GM12878 (cell line): ENCODE measurements at regions not wholly inside any gene's neighbourhood (a gene's known extent, or its start where the extent isn't known, plus 50 kb on each side); places are given as distances from the start of the nearest gene placed in this dataset.

Experiments
- ATAC-seq: fragments of 200-7000 bp; cut with Tn5 transposase; 3 replicates; pipeline ENCODE4 v1.9.1; 2020; ENCODE audit warnings: mild to moderate bottlenecking, moderate library complexity
- BruUV-seq: library from RNA; stranded (reverse); fragments of 400-500 nt; replicated peaks from 2 replicates; lab custom pipeline; 2021; lab: Mats Ljungman, UMichigan
- CTCF ChIA-PET: fragments of 300-600 bp; sonication (Branson Sonifier 250); formaldehyde crosslinking; extraction: SDS; loops from one replicate; lab custom pipeline; 2021; ENCODE audit warnings: inconsistent platforms; lab: Yijun Ruan, JAX
- POLR2A ChIA-PET: fragments of 350-600 bp; formaldehyde crosslinking; extraction: SDS; loops from one replicate; lab custom pipeline; 2021; ENCODE audit warnings: inconsistent platforms; lab: Charles Lee
- RAD21 ChIA-PET: fragments of 300-600 bp; sonication (Branson Sonifier 250); formaldehyde crosslinking; loops from one replicate; lab custom pipeline; 2023; ENCODE audit warnings: antibody characterized with exemption; ENCODE audit not compliant: unreplicated experiment; lab: Charles Lee
- SMC1A ChIA-PET: fragments of 300-600 bp; sonication (Branson Sonifier 250); formaldehyde crosslinking; loops from one replicate; lab custom pipeline; 2023; ENCODE audit not compliant: unreplicated experiment, uncharacterized antibody; lab: Charles Lee
- DNase-seq: peaks from one replicate; pipeline ENCODE4 v3.0.0-alpha.2; 2011; ENCODE audit warnings: low read depth, low spot score
- FAIRE-seq: peaks from 3 replicates; lab custom pipeline; 2011; peaks lifted over from hg19 to GRCh38; lab: Jason Lieb, UNC
- H2AFZ ChIP-seq: 2 replicates; pipeline ENCODE4 v1.6.0; 2011; ENCODE audit warnings: low read depth, low read length, control low read depth; ENCODE audit not compliant: control insufficient read depth
- H3K27ac ChIP-seq: 2 replicates; pipeline ENCODE4 v1.5.1; 2011; ENCODE audit warnings: control low read depth; ENCODE audit not compliant: control insufficient read depth, insufficient read depth
- H3K27me3 ChIP-seq, 2 experiments: replicated peaks in 1 of 2; 2 replicates each; pipeline versions ENCODE4 v1.6.0 to v1.6.1; 2011; ENCODE audit warnings: low read length in 1 of 2; ENCODE audit not compliant: control insufficient read depth in 2 of 2, insufficient read depth in 2 of 2
- H3K36me3 ChIP-seq, 2 experiments: 2 replicates each; pipeline ENCODE4 v1.5.1; 2011; ENCODE audit warnings: low read length in 1 of 2; ENCODE audit not compliant: control insufficient read depth in 2 of 2, insufficient read depth in 2 of 2
- H3K4me1 ChIP-seq: 2 replicates; pipeline ENCODE4 v1.6.1; 2011; ENCODE audit warnings: mild to moderate bottlenecking, low read length, moderate library complexity, mixed read lengths; ENCODE audit not compliant: control insufficient read depth, insufficient read depth
- H3K4me2 ChIP-seq: 2 replicates; pipeline ENCODE4 v1.6.0; 2011; ENCODE audit warnings: control low read depth; ENCODE audit not compliant: control insufficient read depth, insufficient read depth
- H3K4me3 ChIP-seq: fragments of 200-600 bp; sonication (generic); 2 replicates; pipeline ENCODE4 v1.5.1; 2016
- H3K79me2 ChIP-seq: 2 replicates; pipeline ENCODE4 v1.6.0; 2011; ENCODE audit warnings: low read length; ENCODE audit not compliant: control insufficient read depth, insufficient read depth
- H3K9ac ChIP-seq: 2 replicates; pipeline ENCODE4 v1.8.0; 2011; ENCODE audit warnings: low read length, control low read depth, mixed read lengths; ENCODE audit not compliant: control insufficient read depth, insufficient read depth
- H3K9me3 ChIP-seq: replicated peaks from 3 replicates; pipeline ENCODE4 v1.5.1; 2011; ENCODE audit warnings: mild to moderate bottlenecking, low read length; ENCODE audit not compliant: control insufficient read depth, insufficient read depth
- H4K20me1 ChIP-seq: 2 replicates; pipeline ENCODE4 v1.6.0; 2011; ENCODE audit not compliant: control insufficient read depth, insufficient read depth
- ATF3 ChIP-seq: IDR thresholded peaks from 2 replicates; pipeline ENCODE4 v1.6.1; 2011; ENCODE audit warnings: low read depth, mild to moderate bottlenecking, low read length, moderate library complexity, borderline replicate concordance; ENCODE audit errors: extremely low read depth
- BCL11A ChIP-seq: IDR thresholded peaks from 2 replicates; pipeline ENCODE4 v1.6.1; 2011; ENCODE audit warnings: low read depth, low read length
- CHD2 ChIP-seq: IDR thresholded peaks from 2 replicates; pipeline ENCODE4 v1.6.1; 2011; ENCODE audit warnings: low read depth, low read length, improper control_type of control experiment, borderline replicate concordance
- EGR1 ChIP-seq, 2 experiments: IDR thresholded peaks; 1 replicate in 1 of 2; 2 replicates in 1 of 2; pipeline ENCODE4 v1.6.1; 2011 to 2012; ENCODE audit warnings: low read depth in 2 of 2, low read length in 2 of 2, borderline replicate concordance in 1 of 2, mild to moderate bottlenecking in 1 of 2, moderate library complexity in 1 of 2
- HDGF ChIP-seq: fragments of 450-650 bp; IDR thresholded peaks from 2 replicates; pipeline ENCODE4 v1.6.1; 2016; ENCODE audit warnings: antibody characterized with exemption
- IKZF1 ChIP-seq: fragments of 450-650 bp; conservative IDR thresholded peaks from 2 replicates; pipeline ENCODE4 v1.6.1; 2017; ENCODE audit warnings: antibody characterized with exemption, mild to moderate bottlenecking
- IKZF2 ChIP-seq, 2 experiments: fragments of 450-650 bp; IDR thresholded peaks; 2 replicates each; pipeline ENCODE4 v1.6.1; 2017; ENCODE audit warnings: mild to moderate bottlenecking in 2 of 2, moderate library complexity in 2 of 2
- JUND ChIP-seq: IDR thresholded peaks from 2 replicates; pipeline ENCODE4 v1.6.1; 2012; ENCODE audit warnings: low read depth, mild to moderate bottlenecking, low read length, improper control_type of control experiment, moderate library complexity
- MLLT1 ChIP-seq: fragments of 450-650 bp; IDR thresholded peaks from 2 replicates; pipeline ENCODE4 v1.6.1; 2016; ENCODE audit warnings: mild to moderate bottlenecking
- NFYA ChIP-seq: IDR thresholded peaks from 2 replicates; pipeline ENCODE4 v1.6.1; 2011; ENCODE audit warnings: low read depth, mild to moderate bottlenecking, low read length, improper control_type of control experiment, borderline replicate concordance
- NR2C1 ChIP-seq: fragments of 450-650 bp; IDR thresholded peaks from 2 replicates; pipeline ENCODE4 v1.6.1; 2017; ENCODE audit warnings: antibody characterized with exemption, mild to moderate bottlenecking, moderate library complexity
- RBBP5 ChIP-seq: fragments of 200-600 bp; sonication (generic); conservative IDR thresholded peaks from 2 replicates; pipeline ENCODE4 v1.6.1; 2016
- RUNX3 ChIP-seq: IDR thresholded peaks from 2 replicates; pipeline ENCODE4 v1.6.1; 2012; ENCODE audit warnings: low read length, inconsistent platforms
- TARDBP ChIP-seq: IDR thresholded peaks from 2 replicates; pipeline ENCODE4 v1.6.1; 2016; ENCODE audit warnings: borderline replicate concordance
- TCF3 ChIP-seq: IDR thresholded peaks from 2 replicates; pipeline ENCODE4 v1.6.1; 2012; ENCODE audit warnings: low read depth, mild to moderate bottlenecking, low read length, borderline replicate concordance; ENCODE audit not compliant: insufficient read depth
- YBX1 ChIP-seq: fragments of 450-650 bp; IDR thresholded peaks from 2 replicates; pipeline ENCODE4 v1.6.1; 2016; ENCODE audit warnings: antibody characterized with exemption
- ZBTB33 ChIP-seq: fragments of 450-650 bp; IDR thresholded peaks from 2 replicates; pipeline ENCODE4 v1.6.1; 2017; ENCODE audit warnings: mild to moderate bottlenecking
- WGBS: methylation state at CpG from one replicate; pipeline ENCODE4 v1.1.6; 2016; ENCODE audit warnings: low lambda C conversion rate; ENCODE audit not compliant: insufficient replicate concordance, insufficient coverage; ENCODE audit errors: missing lambda C conversion rate; 5-methylcytosine and 5-hydroxymethylcytosine counted together
- in situ Hi-C: fragments of 300-500 bp; cut with MboI; formaldehyde crosslinking; loops from 9 replicates; pipeline ENCODE4 v1.14.3; 2018; ENCODE audit warnings: mixed read lengths
- intact Hi-C: fragments of 100-400 bp; cut with micrococcal nuclease; formaldehyde crosslinking; loops from one replicate; pipeline ENCODE4 v1.14.2; 2022; ENCODE audit not compliant: unreplicated experiment

- no peak overlapping the region for H3K4me2 ChIP-seq
- no peaks in the 10 kb centered on the region for H3K36me3 ChIP-seq
- in situ Hi-C loops (no loop called here), intact Hi-C loops (no loop called here)
- ChIA-PET RAD21 (no interaction called here), CTCF (no interaction called here), SMC1A (no interaction called here), POLR2A (no interaction called here)
- H2AFZ ChIP-seq: no peak overlapping the region
- DNase-seq (no peak), FAIRE-seq (no peak), ATAC-seq (no peak)
- no TSS peak for BruUV-seq
- H4K20me1 ChIP-seq: no peaks in the 10 kb centered on the region
- TF ChIP-seq RBBP5 (no peak), JUND (no peak), IKZF1 (no peak), NFYA (no peak), EGR1 (IDR thresholded peaks at IDR 0.05; ENCODE audit: borderline replicate concordance in 1 of 2, low read depth in 2 of 2, low read length in 2 of 2) (no peak), YBX1 (no peak), CHD2 (no peak), RUNX3 (no peak), BCL11A (no peak), MLLT1 (no peak), TARDBP (no peak), HDGF (no peak), IKZF2 (IDR thresholded peaks at IDR 0.05) (no peak), NR2C1 (no peak), TCF3 (no peak), ZBTB33 (no peak), ATF3 (no peak)
- H3K27ac ChIP-seq: no peak overlapping the region
- H3K4me3 ChIP-seq: no peak overlapping the region
- H3K4me1 ChIP-seq: no peaks in the 10 kb centered on the region
- 55% methylated on average over 7 of the region's 7 CpGs for WGBS
- no peaks in the 10 kb centered on the region for H3K9me3 ChIP-seq
- H3K27me3 ChIP-seq: no peaks in the 10 kb centered on the region
- H3K9ac ChIP-seq: no peak overlapping the region
- no peaks in the 10 kb centered on the region for H3K79me2 ChIP-seq
Observed at GRCh38 chr2:16382451-16382850, 283.2 kb downstream of the CYRIA start.
